Neural cell (in vitro differentiated cells): ENCODE measurements at regions not wholly inside any gene's neighbourhood (a gene's known extent, or its start where the extent isn't known, plus 50 kb on each side); places are given as distances from the start of the nearest gene placed in this dataset.

Source experiments
- H2AFZ ChIP-seq: fragments of 200-600, 300-800 bp; sonication (generic), shearing (Covaris generic); 2 replicates; pipeline ENCODE4 v1.6.0; 2014; ENCODE audit warnings: low read depth, mild to moderate bottlenecking, antibody characterized with exemption, low read length, moderate library complexity
- H3F3A ChIP-seq: fragments of 200-600 bp; shearing (Covaris generic); 2 replicates; pipeline ENCODE4 v1.6.1; 2016; ENCODE audit warnings: mild to moderate bottlenecking, moderate library complexity, mixed read lengths, antibody characterized with exemption, low read length; ENCODE audit not compliant: insufficient read depth, poor library complexity, severe bottlenecking
- H3K27ac ChIP-seq: fragments of 200-600, 300-800 bp; sonication (generic), shearing (Covaris generic); 2 replicates; pipeline ENCODE4 v1.5.1; 2014; ENCODE audit warnings: mild to moderate bottlenecking, low read length, moderate library complexity
- H3K27me3 ChIP-seq: fragments of 300-800, 200-600 bp; sonication (generic), shearing (Covaris generic); 2 replicates; pipeline ENCODE4 v1.6.0; 2014; ENCODE audit warnings: mild to moderate bottlenecking, low read depth, low read length, moderate library complexity; ENCODE audit not compliant: insufficient read depth
- H3K36me3 ChIP-seq: fragments of 300-800, 200-600 bp; sonication (generic), shearing (Covaris generic); 2 replicates; pipeline ENCODE4 v1.5.1; 2014; ENCODE audit warnings: mild to moderate bottlenecking, antibody characterized with exemption, low read length, moderate library complexity; ENCODE audit not compliant: insufficient read depth
- H3K4me2 ChIP-seq: fragments of 300-800, 200-600 bp; sonication (generic), shearing (Covaris generic); 2 replicates; pipeline ENCODE4 v1.6.0; 2014; ENCODE audit warnings: mild to moderate bottlenecking, low read length
- H3K4me3 ChIP-seq: fragments of 300-800, 200-600 bp; sonication (generic), shearing (Covaris generic); 2 replicates; pipeline ENCODE4 v1.5.1; 2014; ENCODE audit warnings: mild to moderate bottlenecking, low read length, moderate library complexity
- H3K79me2 ChIP-seq: fragments of 200-600 bp; shearing (Covaris generic); replicated peaks from 2 replicates; pipeline ENCODE4 v1.6.0; 2014; ENCODE audit warnings: mild to moderate bottlenecking, low read length, moderate library complexity; ENCODE audit not compliant: insufficient read depth
- H3K9ac ChIP-seq: fragments of 300-800, 200-600 bp; sonication (generic), shearing (Covaris generic); 2 replicates; pipeline ENCODE4 v1.6.1; 2016; ENCODE audit warnings: mild to moderate bottlenecking, low read length, mixed read lengths
- H3K9me2 ChIP-seq: fragments of 200-600 bp; shearing (Covaris generic); 2 replicates; pipeline ENCODE4 v1.6.1; 2016; ENCODE audit warnings: mild to moderate bottlenecking, low read length, mixed read lengths; ENCODE audit not compliant: insufficient read depth
- H3K9me3 ChIP-seq: fragments of 200-600, 300-800 bp; sonication (generic), shearing (Covaris generic); 2 replicates; pipeline ENCODE4 v1.6.1; 2016; ENCODE audit warnings: mild to moderate bottlenecking, mixed run types, low read length, moderate library complexity, mixed read lengths
- H4K20me1 ChIP-seq: fragments of 200-600 bp; shearing (Covaris generic); 2 replicates; pipeline ENCODE4 v1.6.1; 2016; ENCODE audit warnings: mild to moderate bottlenecking, mixed run types; ENCODE audit not compliant: insufficient read depth
- EP300 ChIP-seq: fragments of 450-650 bp; conservative IDR thresholded peaks from 2 replicates; pipeline ENCODE4 v1.6.1; 2014; ENCODE audit warnings: antibody characterized with exemption, mild to moderate bottlenecking, moderate library complexity; ENCODE audit not compliant: poor library complexity, severe bottlenecking
- EZH2 ChIP-seq: fragments of 200-600, 300-800 bp; shearing (Covaris generic), sonication (generic); IDR thresholded peaks from 2 replicates; pipeline ENCODE4 v1.6.1; 2014; ENCODE audit warnings: antibody characterized with exemption, low read length, borderline replicate concordance, mild to moderate bottlenecking; ENCODE audit not compliant: insufficient read depth, poor library complexity, severe bottlenecking
- MXI1 ChIP-seq: fragments of 450-650 bp; conservative IDR thresholded peaks from 2 replicates; pipeline ENCODE4 v1.6.1; 2014; ENCODE audit warnings: antibody characterized with exemption, mild to moderate bottlenecking; ENCODE audit not compliant: poor library complexity, severe bottlenecking
- POLR2AphosphoS5 ChIP-seq: IDR thresholded peaks from 2 replicates; pipeline ENCODE4 v1.6.1; 2012
- RAD21 ChIP-seq: fragments of 450-650 bp; conservative IDR thresholded peaks from 2 replicates; pipeline ENCODE4 v1.6.1; 2014; ENCODE audit warnings: antibody characterized with exemption, mild to moderate bottlenecking, moderate library complexity
- SMC3 ChIP-seq: fragments of 450-650 bp; conservative IDR thresholded peaks from 2 replicates; pipeline ENCODE4 v1.6.1; 2014; ENCODE audit warnings: antibody characterized with exemption, mild to moderate bottlenecking, moderate library complexity; ENCODE audit not compliant: poor library complexity
- TAF1 ChIP-seq: IDR thresholded peaks from 2 replicates; pipeline ENCODE4 v1.6.1; 2012; ENCODE audit warnings: low read depth
- TF ChIP-seq, protein P1 (sequence below): IDR thresholded peaks from 2 replicates; pipeline ENCODE4 v1.6.1; 2012; ENCODE audit warnings: borderline replicate concordance
- TF ChIP-seq, protein P2 (sequence below): fragments of 450-650 bp; IDR thresholded peaks from 2 replicates; pipeline ENCODE4 v1.5.1; 2014; ENCODE audit warnings: antibody characterized with exemption, mild to moderate bottlenecking, moderate library complexity; ENCODE audit not compliant: poor library complexity, severe bottlenecking

DNA sequence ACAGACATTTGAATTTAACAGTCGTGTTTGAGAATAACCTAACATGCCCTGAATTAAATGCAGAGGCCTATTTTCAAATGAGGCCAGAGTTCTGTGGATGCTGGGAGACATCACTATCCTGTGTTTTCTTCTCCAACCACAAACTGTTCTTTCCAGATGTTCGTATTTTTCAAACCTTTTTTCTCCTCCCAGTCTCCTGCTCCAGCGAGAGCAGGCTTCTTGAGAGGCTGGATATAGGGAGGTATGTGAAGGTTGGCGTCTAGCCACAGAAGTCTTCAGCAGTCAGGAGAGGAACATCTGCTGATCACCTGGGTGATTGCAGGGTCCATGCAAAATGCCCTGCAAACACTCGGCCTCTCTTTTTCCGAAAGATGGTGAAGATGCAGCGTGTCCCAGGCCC lies 126.3 kb downstream of the C11orf91 start:
- peaks cover 8% of the 10 kb centered on the region for H3K9me3 ChIP-seq
- H3K27me3 ChIP-seq, result no peaks in the 10 kb centered on the region
- no peak overlapping the region for H2AFZ ChIP-seq
- no peaks in the 10 kb centered on the region for H4K20me1 ChIP-seq
- H3K36me3 ChIP-seq, result peaks cover 7% of the 10 kb centered on the region
- H3K27ac ChIP-seq, result no peak overlapping the region
- TF ChIP-seq TAF1 (no peak), POLR2AphosphoS5 (no peak)
- TF ChIP-seq, protein P1, sequence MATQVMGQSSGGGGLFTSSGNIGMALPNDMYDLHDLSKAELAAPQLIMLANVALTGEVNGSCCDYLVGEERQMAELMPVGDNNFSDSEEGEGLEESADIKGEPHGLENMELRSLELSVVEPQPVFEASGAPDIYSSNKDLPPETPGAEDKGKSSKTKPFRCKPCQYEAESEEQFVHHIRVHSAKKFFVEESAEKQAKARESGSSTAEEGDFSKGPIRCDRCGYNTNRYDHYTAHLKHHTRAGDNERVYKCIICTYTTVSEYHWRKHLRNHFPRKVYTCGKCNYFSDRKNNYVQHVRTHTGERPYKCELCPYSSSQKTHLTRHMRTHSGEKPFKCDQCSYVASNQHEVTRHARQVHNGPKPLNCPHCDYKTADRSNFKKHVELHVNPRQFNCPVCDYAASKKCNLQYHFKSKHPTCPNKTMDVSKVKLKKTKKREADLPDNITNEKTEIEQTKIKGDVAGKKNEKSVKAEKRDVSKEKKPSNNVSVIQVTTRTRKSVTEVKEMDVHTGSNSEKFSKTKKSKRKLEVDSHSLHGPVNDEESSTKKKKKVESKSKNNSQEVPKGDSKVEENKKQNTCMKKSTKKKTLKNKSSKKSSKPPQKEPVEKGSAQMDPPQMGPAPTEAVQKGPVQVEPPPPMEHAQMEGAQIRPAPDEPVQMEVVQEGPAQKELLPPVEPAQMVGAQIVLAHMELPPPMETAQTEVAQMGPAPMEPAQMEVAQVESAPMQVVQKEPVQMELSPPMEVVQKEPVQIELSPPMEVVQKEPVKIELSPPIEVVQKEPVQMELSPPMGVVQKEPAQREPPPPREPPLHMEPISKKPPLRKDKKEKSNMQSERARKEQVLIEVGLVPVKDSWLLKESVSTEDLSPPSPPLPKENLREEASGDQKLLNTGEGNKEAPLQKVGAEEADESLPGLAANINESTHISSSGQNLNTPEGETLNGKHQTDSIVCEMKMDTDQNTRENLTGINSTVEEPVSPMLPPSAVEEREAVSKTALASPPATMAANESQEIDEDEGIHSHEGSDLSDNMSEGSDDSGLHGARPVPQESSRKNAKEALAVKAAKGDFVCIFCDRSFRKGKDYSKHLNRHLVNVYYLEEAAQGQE, result no peak
- TF ChIP-seq, protein P2, sequence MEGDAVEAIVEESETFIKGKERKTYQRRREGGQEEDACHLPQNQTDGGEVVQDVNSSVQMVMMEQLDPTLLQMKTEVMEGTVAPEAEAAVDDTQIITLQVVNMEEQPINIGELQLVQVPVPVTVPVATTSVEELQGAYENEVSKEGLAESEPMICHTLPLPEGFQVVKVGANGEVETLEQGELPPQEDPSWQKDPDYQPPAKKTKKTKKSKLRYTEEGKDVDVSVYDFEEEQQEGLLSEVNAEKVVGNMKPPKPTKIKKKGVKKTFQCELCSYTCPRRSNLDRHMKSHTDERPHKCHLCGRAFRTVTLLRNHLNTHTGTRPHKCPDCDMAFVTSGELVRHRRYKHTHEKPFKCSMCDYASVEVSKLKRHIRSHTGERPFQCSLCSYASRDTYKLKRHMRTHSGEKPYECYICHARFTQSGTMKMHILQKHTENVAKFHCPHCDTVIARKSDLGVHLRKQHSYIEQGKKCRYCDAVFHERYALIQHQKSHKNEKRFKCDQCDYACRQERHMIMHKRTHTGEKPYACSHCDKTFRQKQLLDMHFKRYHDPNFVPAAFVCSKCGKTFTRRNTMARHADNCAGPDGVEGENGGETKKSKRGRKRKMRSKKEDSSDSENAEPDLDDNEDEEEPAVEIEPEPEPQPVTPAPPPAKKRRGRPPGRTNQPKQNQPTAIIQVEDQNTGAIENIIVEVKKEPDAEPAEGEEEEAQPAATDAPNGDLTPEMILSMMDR, result no peak
- no peak overlapping the region for H3K4me2 ChIP-seq
- no peaks in the 10 kb centered on the region for H3K9me2 ChIP-seq
- H3F3A ChIP-seq, result no peaks in the 10 kb centered on the region
- H3K9ac ChIP-seq, result no peak overlapping the region
- H3K4me3 ChIP-seq, result no peak overlapping the region
- H3K79me2 ChIP-seq, result no peaks in the 10 kb centered on the region

DNA sequence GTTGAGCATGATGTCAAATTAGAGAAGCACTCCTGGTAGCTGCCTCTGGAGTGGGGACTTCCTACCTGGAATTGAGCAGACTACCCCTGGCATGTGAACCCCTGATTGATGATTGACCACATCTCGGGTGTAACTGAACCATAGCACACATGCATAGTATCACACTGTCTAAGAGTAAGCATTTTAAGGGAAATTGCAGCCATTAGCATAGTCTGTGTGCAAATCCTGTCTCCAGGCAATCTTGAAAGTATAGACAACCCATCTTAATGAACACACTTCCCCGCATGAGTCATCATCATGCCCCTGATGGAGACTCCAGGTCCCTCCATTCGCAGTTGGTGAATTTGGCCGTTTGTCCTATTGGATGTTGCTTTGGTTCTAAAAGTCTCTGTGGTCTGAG lies 131.3 kb downstream of the C11orf91 start:
- H3K9ac ChIP-seq, result no peak overlapping the region
- no peak overlapping the region for H3K4me2 ChIP-seq
- peaks cover 2% of the 10 kb centered on the region for H3K36me3 ChIP-seq

DNA sequence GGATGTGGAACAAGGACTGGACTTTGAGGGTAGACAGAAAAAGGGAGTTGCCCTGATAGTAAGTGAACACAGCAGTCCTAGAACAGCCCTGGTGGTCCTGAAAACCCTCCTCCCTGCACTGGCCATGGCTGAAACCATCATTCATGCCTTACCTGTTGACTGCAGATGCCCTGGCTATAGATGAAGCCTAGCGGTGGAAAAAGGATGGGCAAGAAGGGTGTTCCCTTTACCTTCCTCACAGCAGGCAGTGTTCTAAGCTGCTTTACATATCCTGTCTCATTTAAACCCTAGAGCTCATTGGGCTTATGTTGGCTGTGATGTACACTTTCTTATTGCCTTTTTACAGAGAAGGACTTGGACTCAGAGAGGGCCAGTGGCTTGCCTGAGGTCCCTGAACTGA lies 133.6 kb downstream of the C11orf91 start:
- TF ChIP-seq MXI1 (no peak), EP300 (no peak), EZH2 (no peak), RAD21 (no peak), POLR2AphosphoS5 (no peak), TAF1 (no peak), SMC3 (no peak)
- TF ChIP-seq, protein P1, result no peak
- Histone ChIP-seq H3K27ac (no peak overlapping the region), H3K36me3 (peaks cover 6% of the 10 kb centered on the region), H4K20me1 (no peaks in the 10 kb centered on the region), H3K9me3 (no peaks in the 10 kb centered on the region), H3K27me3 (no peaks in the 10 kb centered on the region), H2AFZ (no peak overlapping the region), H3K4me2 (no peak overlapping the region), H3K9ac (no peak overlapping the region), H3K4me3 (no peak overlapping the region), H3F3A (no peaks in the 10 kb centered on the region), H3K79me2 (no peaks in the 10 kb centered on the region), H3K9me2 (no peaks in the 10 kb centered on the region)

More for the DNA sequence above, 131.3 kb downstream of the C11orf91 start:
- Histone ChIP-seq H3K9me3 (peaks cover 8% of the 10 kb centered on the region), H3F3A (no peaks in the 10 kb centered on the region), H4K20me1 (no peaks in the 10 kb centered on the region), H2AFZ (no peak overlapping the region), H3K27ac (no peak overlapping the region), H3K27me3 (no peaks in the 10 kb centered on the region), H3K79me2 (no peaks in the 10 kb centered on the region), H3K9me2 (no peaks in the 10 kb centered on the region), H3K4me3 (no peak overlapping the region)
- no peak for TF ChIP-seq MXI1
- TF ChIP-seq EZH2, result no peak
- TF ChIP-seq RAD21, result no peak
